ENCODE measurements at regions not wholly inside any gene's neighbourhood (a gene's known extent, or its start where the extent isn't known, plus 50 kb on each side); places are given as distances from the start of the nearest gene placed in this dataset.

GRCh38 chr7:16212032-16212431 is 209.3 kb downstream of the CRPPA start:
- TF ChIP-seq POLR2A (IDR thresholded peaks at IDR 0.05): no peak
- TF ChIP-seq CTCF (IDR thresholded peaks at IDR 0.05): no peak
